Spleen (tissue), 7 donors: ENCODE measurements at regions not wholly inside any gene's neighbourhood (a gene's known extent, or its start where the extent isn't known, plus 50 kb on each side); places are given as distances from the start of the nearest gene placed in this dataset.

Experiments
- POLR2A ChIP-seq, 3 donors: fragments of 450-650 bp; IDR thresholded peaks; one replicate each; pipeline ENCODE4 v1.5.1; 2017; ENCODE audit warnings: antibody characterized with exemption in 3 of 3, mild to moderate bottlenecking in 1 of 3
- POLR2AphosphoS5 ChIP-seq, 3 donors: sonication (generic); formaldehyde crosslinking; IDR thresholded peaks; one replicate each; pipeline ENCODE4 v1.5.1; 2017; ENCODE audit warnings: antibody characterized with exemption in 3 of 3
- TF ChIP-seq, protein P1 (sequence below), 11 experiments: fragments of 200-600 bp in 7 of 11; fragments of 450-650 bp in 4 of 11; sonication (generic) in 4 of 11; IDR thresholded peaks in 8 of 11; conservative IDR thresholded peaks in 3 of 11; 1 replicate in 7 of 11; 2 replicates in 4 of 11; pipeline versions ENCODE4 v1.4.0 to v1.8.0; 2016 to 2021; ENCODE audit warnings: antibody characterized with exemption in 11 of 11, inconsistent platforms in 4 of 11, mild to moderate bottlenecking in 1 of 11
- donor health status: DM: no; HTN: no; CAD: no; lungs with moderate emphysema.
- donor health status: DM: no; HTN: no; CAD: no.
- donor health status: DM: no; HTN: no; CAD: no.

GRCh38 chr12:96101806-96102205 lies 66.4 kb upstream of the LTA4H start:
- TF ChIP-seq, protein P1, sequence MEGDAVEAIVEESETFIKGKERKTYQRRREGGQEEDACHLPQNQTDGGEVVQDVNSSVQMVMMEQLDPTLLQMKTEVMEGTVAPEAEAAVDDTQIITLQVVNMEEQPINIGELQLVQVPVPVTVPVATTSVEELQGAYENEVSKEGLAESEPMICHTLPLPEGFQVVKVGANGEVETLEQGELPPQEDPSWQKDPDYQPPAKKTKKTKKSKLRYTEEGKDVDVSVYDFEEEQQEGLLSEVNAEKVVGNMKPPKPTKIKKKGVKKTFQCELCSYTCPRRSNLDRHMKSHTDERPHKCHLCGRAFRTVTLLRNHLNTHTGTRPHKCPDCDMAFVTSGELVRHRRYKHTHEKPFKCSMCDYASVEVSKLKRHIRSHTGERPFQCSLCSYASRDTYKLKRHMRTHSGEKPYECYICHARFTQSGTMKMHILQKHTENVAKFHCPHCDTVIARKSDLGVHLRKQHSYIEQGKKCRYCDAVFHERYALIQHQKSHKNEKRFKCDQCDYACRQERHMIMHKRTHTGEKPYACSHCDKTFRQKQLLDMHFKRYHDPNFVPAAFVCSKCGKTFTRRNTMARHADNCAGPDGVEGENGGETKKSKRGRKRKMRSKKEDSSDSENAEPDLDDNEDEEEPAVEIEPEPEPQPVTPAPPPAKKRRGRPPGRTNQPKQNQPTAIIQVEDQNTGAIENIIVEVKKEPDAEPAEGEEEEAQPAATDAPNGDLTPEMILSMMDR (IDR thresholded peaks at IDR 0.05 in 8 of 11, conservative IDR thresholded peaks at IDR 0.05 in 3 of 11) = no peak
- TF ChIP-seq POLR2A (IDR thresholded peaks at IDR 0.05) (no peak), POLR2AphosphoS5 (IDR thresholded peaks at IDR 0.05) (no peak)
